Spleen (tissue), 11 donors: ENCODE measurements at regions not wholly inside any gene's neighbourhood (a gene's known extent, or its start where the extent isn't known, plus 50 kb on each side); places are given as distances from the start of the nearest gene placed in this dataset.

Experiments used
- DNase-seq: peaks from one replicate; pipeline ENCODE4 v3.0.0-alpha.2; 2020
- H3K27ac ChIP-seq, 8 donors: fragments of 200-600 bp; sonication (generic) in 7 of 8; 1 replicate in 4 of 8; 2 replicates in 4 of 8; pipeline versions ENCODE4 v1.5.0 to v1.8.0; 2016 to 2021; ENCODE audit warnings: inconsistent platforms in 4 of 8, mild to moderate bottlenecking in 4 of 8, moderate library complexity in 1 of 8
- H3K27me3 ChIP-seq, 7 donors: fragments of 200-600 bp; sonication (generic) in 6 of 7; replicated peaks in 1 of 7; 1 replicate in 4 of 7; 2 replicates in 3 of 7; pipeline versions ENCODE4 v1.5.0 to v1.8.0; 2016 to 2021; ENCODE audit warnings: inconsistent platforms in 3 of 7, mild to moderate bottlenecking in 1 of 7
- H3K36me3 ChIP-seq, 6 donors: fragments of 200-600 bp; sonication (generic) in 5 of 6; 1 replicate in 4 of 6; 2 replicates in 2 of 6; pipeline versions ENCODE4 v1.5.0 to v1.8.0; 2016 to 2021; ENCODE audit warnings: inconsistent platforms in 2 of 6
- H3K4me1 ChIP-seq, 6 donors: fragments of 200-600 bp; sonication (generic) in 5 of 6; 1 replicate in 3 of 6; 2 replicates in 3 of 6; pipeline versions ENCODE4 v1.5.0 to v1.8.0; 2016 to 2021; ENCODE audit warnings: inconsistent platforms in 3 of 6
- H3K4me3 ChIP-seq, 8 donors: fragments of 200-600 bp; sonication (generic) in 7 of 8; 1 replicate in 4 of 8; 2 replicates in 4 of 8; pipeline versions ENCODE4 v1.5.0 to v1.8.0; 2016 to 2021; ENCODE audit warnings: inconsistent platforms in 4 of 8, mild to moderate bottlenecking in 4 of 8, moderate library complexity in 2 of 8
- H3K9me3 ChIP-seq, 8 donors: fragments of 200-600 bp; sonication (generic) in 7 of 8; 1 replicate in 4 of 8; 2 replicates in 4 of 8; pipeline versions ENCODE4 v1.5.0 to v1.8.0; 2016 to 2021; ENCODE audit warnings: inconsistent platforms in 4 of 8
- POLR2A ChIP-seq, 3 donors: fragments of 450-650 bp; IDR thresholded peaks; one replicate each; pipeline ENCODE4 v1.5.1; 2017; ENCODE audit warnings: antibody characterized with exemption in 3 of 3, mild to moderate bottlenecking in 1 of 3
- POLR2AphosphoS5 ChIP-seq, 3 donors: sonication (generic); formaldehyde crosslinking; IDR thresholded peaks; one replicate each; pipeline ENCODE4 v1.5.1; 2017; ENCODE audit warnings: antibody characterized with exemption in 3 of 3
- WGBS, 5 donors: extraction: QIAGEN DNeasy Blood & Tissue Kit in 3 of 5; methylation state at CpG; one replicate each; pipeline versions ENCODE4 v1.1.5 to v1.1.7; 2013 to 2018; 5-methylcytosine and 5-hydroxymethylcytosine counted together
- intact Hi-C: fragments of 100-400 bp; cut with DNase I; formaldehyde crosslinking; loops from one replicate; pipeline ENCODE4 v1.15.0; 2023; ENCODE audit warnings: low total_unique reads
- TF ChIP-seq, protein P1 (sequence below), 11 experiments: fragments of 200-600 bp in 7 of 11; fragments of 450-650 bp in 4 of 11; sonication (generic) in 4 of 11; IDR thresholded peaks in 8 of 11; conservative IDR thresholded peaks in 3 of 11; 1 replicate in 7 of 11; 2 replicates in 4 of 11; pipeline versions ENCODE4 v1.4.0 to v1.8.0; 2016 to 2021; ENCODE audit warnings: antibody characterized with exemption in 11 of 11, inconsistent platforms in 4 of 11, mild to moderate bottlenecking in 1 of 11
- donor health status: healthy with polysubstance abuse.
- donor health status: DM: no; HTN: no; CAD: no; lungs with moderate emphysema.
- donor health status: DM: no; HTN: no; CAD: no.
- donor health status: Bipolar disorder and iron deficiency.
- donor health status: healthy.
- donor health status: DM: no; HTN: no; CAD: no.
- donor health status: DM: yes; HTN: yes; CAD: no.

DNA sequence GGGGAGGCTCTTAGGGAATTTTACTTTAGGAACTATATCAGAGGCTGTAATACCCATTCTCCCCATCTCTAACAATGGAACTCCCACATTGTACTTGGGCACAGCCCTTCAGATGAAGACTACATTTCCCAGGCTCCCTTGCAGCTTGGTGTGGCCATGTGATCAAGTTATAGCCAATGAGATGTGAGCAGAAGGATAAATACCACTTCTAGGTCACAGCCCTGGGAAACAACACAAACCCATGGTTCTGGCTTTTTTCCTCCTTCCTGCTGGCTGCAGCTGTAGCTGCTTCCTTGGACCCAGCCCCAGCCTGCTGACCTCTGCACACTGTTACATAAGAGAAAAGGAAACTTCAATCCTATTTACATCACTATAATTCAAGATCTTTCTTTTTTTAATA is 445.9 kb upstream of the JARID2 start:
- H3K4me1 ChIP-seq = peaks cover 0 to 26% (median 11%) of the 10 kb centered on the region in 6 donors
- H3K9me3 ChIP-seq = no peaks in the 10 kb centered on the region
- no peak for DNase-seq
- intact Hi-C loops = no loop called here
- TF ChIP-seq, protein P1, sequence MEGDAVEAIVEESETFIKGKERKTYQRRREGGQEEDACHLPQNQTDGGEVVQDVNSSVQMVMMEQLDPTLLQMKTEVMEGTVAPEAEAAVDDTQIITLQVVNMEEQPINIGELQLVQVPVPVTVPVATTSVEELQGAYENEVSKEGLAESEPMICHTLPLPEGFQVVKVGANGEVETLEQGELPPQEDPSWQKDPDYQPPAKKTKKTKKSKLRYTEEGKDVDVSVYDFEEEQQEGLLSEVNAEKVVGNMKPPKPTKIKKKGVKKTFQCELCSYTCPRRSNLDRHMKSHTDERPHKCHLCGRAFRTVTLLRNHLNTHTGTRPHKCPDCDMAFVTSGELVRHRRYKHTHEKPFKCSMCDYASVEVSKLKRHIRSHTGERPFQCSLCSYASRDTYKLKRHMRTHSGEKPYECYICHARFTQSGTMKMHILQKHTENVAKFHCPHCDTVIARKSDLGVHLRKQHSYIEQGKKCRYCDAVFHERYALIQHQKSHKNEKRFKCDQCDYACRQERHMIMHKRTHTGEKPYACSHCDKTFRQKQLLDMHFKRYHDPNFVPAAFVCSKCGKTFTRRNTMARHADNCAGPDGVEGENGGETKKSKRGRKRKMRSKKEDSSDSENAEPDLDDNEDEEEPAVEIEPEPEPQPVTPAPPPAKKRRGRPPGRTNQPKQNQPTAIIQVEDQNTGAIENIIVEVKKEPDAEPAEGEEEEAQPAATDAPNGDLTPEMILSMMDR (IDR thresholded peaks at IDR 0.05 in 8 of 11, conservative IDR thresholded peaks at IDR 0.05 in 3 of 11) = peak in 2 of 11 experiments; percentile 6 to 18
- TF ChIP-seq POLR2AphosphoS5 (IDR thresholded peaks at IDR 0.05) = peak in 1 of 3 donors; percentile 65
- TF ChIP-seq POLR2A (IDR thresholded peaks at IDR 0.05) = no peak
- H3K27me3 ChIP-seq = no peaks in the 10 kb centered on the region
- H3K4me3 ChIP-seq = no peak overlapping the region
- no peak overlapping the region for H3K27ac ChIP-seq
- H3K36me3 ChIP-seq = no peaks in the 10 kb centered on the region

DNA sequence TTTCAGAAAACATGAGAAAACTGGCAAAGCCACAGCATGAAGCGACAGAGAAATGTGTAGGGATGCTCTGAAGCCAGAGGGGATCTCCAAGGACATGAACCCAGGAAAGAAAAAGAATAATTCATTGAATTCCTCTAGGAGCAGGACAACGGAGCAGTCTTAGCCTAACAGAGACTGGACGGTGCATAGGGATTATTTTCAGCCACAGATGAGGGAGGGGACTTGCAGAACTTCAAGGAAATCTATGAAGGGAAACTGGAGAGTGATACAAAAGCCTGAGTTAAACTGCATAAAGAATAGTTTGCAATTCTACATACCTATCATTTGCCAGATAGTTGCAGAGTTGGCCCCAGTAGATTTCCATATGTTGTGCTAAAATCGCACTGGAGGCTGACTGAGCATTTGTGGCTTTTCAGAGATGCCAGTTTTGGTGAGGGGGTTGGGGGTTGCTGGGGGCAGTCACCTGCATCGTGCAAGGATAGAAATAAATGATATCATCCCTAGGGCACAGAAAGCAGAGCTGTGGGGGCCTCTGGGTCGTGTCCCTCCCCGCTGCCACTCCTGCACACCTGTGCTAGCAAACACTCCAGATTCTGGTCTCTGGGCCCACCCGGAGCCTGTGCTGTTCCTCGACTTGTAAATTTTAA is 443.2 kb upstream of the JARID2 start:
- no peak overlapping the region for H3K27ac ChIP-seq
- intact Hi-C loops = no loop called here
- no peak overlapping the region for H3K4me3 ChIP-seq
- 79 to 90% (median 88%) methylated on average over 9 of the region's 9 CpGs for WGBS, 5 donors
- no peak for DNase-seq
- H3K4me1 ChIP-seq = peaks cover 0 to 29% (median 12%) of the 10 kb centered on the region in 6 donors
- H3K27me3 ChIP-seq = no peaks in the 10 kb centered on the region
- TF ChIP-seq, protein P1 (IDR thresholded peaks at IDR 0.05 in 8 of 11, conservative IDR thresholded peaks at IDR 0.05 in 3 of 11) = no peak
- TF ChIP-seq POLR2A (IDR thresholded peaks at IDR 0.05) = no peak
- no peak for TF ChIP-seq POLR2AphosphoS5 (IDR thresholded peaks at IDR 0.05)
- no peaks in the 10 kb centered on the region for H3K36me3 ChIP-seq
- H3K9me3 ChIP-seq = peaks cover 0 to 2% (median 0%) of the 10 kb centered on the region in 8 donors

DNA sequence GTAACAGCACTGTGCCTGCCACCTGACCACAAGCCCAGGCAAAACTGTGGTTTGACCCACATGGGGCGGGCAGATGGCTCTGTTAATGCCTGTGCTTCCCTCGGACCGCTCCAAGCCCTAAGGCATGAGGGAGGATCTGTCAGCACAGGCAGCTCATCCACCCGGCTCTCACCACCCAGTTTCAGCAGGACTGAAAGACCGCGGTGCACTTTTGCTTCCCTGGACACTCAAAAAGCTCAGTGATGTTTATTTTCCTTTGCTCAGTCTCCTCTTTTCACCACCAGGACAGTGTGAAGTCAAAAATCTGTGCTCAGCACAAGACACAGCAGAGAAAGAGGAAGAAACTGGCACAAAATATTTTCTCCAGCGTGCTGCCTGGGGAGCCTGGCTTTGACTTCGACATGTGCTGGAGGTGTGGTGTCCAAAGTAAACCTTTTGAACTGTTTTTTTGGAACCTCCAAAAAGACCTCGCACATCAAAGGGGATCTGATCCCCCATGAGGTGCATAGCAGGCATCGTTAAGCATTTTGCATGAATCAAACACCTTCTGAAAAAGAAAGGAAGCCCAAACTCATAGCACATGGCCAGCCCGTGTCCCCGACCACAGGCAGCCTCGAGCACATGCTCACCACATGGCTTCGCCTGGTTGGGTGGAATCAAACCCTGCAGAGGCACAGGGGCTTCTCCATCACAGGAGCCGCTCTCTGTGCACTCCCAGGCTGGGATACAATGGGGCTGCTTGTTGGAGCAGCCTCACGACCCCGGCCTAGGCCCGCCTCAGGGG is 441.7 kb upstream of the JARID2 start:
- 72 to 85% (median 77%) methylated on average over 10 to 18 of the region's 18 CpGs for WGBS, 5 donors
- no peaks in the 10 kb centered on the region for H3K36me3 ChIP-seq
- peaks cover 0 to 29% (median 12%) of the 10 kb centered on the region in 6 donors for H3K4me1 ChIP-seq
- peak overlapping the region in 2 of 8 donors; percentile 30 to 40 for H3K27ac ChIP-seq
- intact Hi-C loops = no loop called here
- no peak overlapping the region for H3K4me3 ChIP-seq
- TF ChIP-seq POLR2A (IDR thresholded peaks at IDR 0.05) (no peak), POLR2AphosphoS5 (IDR thresholded peaks at IDR 0.05) (no peak)
- TF ChIP-seq, protein P1 (IDR thresholded peaks at IDR 0.05 in 8 of 11, conservative IDR thresholded peaks at IDR 0.05 in 3 of 11) = no peak
- no peaks in the 10 kb centered on the region for H3K27me3 ChIP-seq
- DNase-seq = no peak
- peaks cover 0 to 11% (median 5%) of the 10 kb centered on the region in 8 donors for H3K9me3 ChIP-seq

DNA sequence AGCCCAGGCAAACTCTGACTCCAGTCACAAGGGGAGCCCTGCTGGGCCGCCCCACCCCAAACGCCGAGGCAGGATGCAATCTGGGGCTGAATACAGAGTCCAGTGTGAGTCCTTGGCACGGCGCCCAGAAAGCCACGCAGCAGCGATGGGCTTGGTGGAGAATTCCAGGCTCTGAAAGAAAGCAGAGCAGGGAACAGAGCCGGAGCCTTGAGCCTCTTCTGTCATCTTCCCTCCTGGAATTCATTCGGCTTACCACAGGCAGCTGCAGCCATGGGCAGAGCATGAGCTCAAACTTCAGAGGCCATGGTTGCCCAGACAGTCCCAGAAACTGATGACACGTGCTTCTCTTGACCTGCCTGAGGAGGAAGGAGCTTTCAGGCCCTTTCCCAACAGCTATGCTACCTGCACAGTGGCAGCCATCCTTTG is 441.1 kb upstream of the JARID2 start:
- Histone ChIP-seq H3K9me3 (peaks cover 0 to 11% (median 5%) of the 10 kb centered on the region in 8 donors), H3K27me3 (no peaks in the 10 kb centered on the region), H3K36me3 (no peaks in the 10 kb centered on the region), H3K27ac (no peak overlapping the region), H3K4me1 (peaks cover 0 to 27% (median 12%) of the 10 kb centered on the region in 6 donors), H3K4me3 (no peak overlapping the region)
- intact Hi-C loops = no loop called here
- DNase-seq = peak; percentile 80
- TF ChIP-seq POLR2AphosphoS5 (IDR thresholded peaks at IDR 0.05) (peak; percentile 5 to 52 (median 51)), POLR2A (IDR thresholded peaks at IDR 0.05) (no peak)
- WGBS, 5 donors = 55 to 75% (median 64%) methylated on average over 10 of the region's 10 CpGs
